Epidermal melanocyte (primary cell): ENCODE measurements at regions not wholly inside any gene's neighbourhood (a gene's known extent, or its start where the extent isn't known, plus 50 kb on each side); places are given as distances from the start of the nearest gene placed in this dataset.

Experiments used
- DNase-seq: peaks from one replicate; pipeline ENCODE4 v3.0.0; 2011; ENCODE audit warnings: low spot score; ENCODE audit not compliant: insufficient read length

GRCh38 chr15:29428925-29429573 lies 159.4 kb upstream of the NSMCE3 start:
- no peak for DNase-seq

GRCh38 chr15:29425864-29426263 lies 156.2 kb upstream of the NSMCE3 start:
- no peak for DNase-seq

GRCh38 chr15:29424118-29424517 lies 154.5 kb upstream of the NSMCE3 start:
- DNase-seq: no peak

- no peak for DNase-seq
Measured at GRCh38 chr15:29422606-29423005, 153.0 kb upstream of the NSMCE3 start.

DNA sequence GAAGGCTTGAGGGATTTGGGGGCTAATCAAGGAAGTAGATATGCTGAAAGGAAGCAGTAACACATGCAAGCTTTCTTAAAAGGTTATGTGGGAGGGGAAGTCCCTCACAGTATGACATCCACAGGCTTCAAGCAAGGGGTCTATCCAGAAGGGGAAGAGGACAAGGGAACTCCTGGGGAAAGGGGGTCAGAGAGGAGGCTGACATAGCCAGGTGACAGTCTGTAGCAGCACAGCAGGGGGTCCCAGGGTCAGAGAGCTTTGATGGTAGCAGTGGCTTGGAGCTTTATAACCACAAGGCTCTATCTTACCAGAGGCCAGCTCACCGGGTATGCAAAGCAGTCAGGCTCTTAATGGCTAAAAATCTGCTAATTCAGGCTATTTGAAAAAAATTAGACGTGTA lies 150.6 kb upstream of the NSMCE3 start:
- DNase-seq: no peak

- no peak for DNase-seq
Measured at GRCh38 chr15:29418931-29419330, 149.3 kb upstream of the NSMCE3 start.

- no peak for DNase-seq
Measured at GRCh38 chr15:29418178-29418577, 148.6 kb upstream of the NSMCE3 start.

GRCh38 chr15:29411299-29411698 lies 141.7 kb upstream of the NSMCE3 start:
- DNase-seq: no peak

DNA sequence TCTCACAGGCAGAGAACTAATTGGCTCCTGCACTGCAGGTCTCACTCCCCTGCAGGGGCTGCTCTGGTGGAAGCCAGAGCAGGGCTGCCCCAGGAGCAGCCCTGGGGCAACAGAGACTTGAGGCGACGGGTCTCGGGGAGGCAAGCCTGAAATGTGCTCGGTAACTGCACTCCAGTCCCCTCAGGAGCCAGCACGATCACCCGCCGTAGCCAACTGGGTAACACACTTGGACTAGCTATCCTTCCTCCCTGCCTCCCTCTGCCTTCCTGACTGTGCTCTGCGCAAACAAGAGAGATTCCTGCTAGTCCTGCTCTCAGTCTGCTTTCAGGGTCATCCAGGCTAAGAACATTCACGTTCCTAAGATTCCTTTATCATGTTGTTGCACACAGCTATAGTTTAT lies 140.7 kb upstream of the NSMCE3 start:
- no peak for DNase-seq

GRCh38 chr15:29409890-29410289 lies 140.3 kb upstream of the NSMCE3 start:
- DNase-seq: no peak

GRCh38 chr15:29405564-29405963 lies 135.9 kb upstream of the NSMCE3 start:
- DNase-seq: no peak

- no peak for DNase-seq
Measured at GRCh38 chr15:29403772-29404171, 134.2 kb upstream of the NSMCE3 start.

DNA sequence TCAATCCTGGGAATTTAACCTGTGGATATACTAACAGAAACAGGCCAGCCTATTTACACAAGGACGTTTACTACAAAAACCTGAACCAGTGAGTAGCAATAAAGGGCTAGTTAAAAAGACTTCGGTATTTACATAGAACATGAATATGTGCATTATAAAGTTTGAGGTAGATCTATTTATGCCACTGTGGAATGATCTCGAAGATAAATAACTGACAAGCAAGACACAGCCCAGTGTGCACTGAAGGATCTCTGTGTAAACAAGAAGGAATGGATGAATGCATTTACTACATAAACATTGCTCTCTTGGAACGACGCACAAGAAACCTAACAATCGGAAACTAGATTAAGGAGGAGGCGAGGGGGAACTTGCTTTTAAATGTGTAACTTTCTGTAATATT lies 132.0 kb upstream of the NSMCE3 start:
- DNase-seq: no peak

GRCh38 chr15:29400701-29401100 lies 131.1 kb upstream of the NSMCE3 start:
- DNase-seq: no peak

DNA sequence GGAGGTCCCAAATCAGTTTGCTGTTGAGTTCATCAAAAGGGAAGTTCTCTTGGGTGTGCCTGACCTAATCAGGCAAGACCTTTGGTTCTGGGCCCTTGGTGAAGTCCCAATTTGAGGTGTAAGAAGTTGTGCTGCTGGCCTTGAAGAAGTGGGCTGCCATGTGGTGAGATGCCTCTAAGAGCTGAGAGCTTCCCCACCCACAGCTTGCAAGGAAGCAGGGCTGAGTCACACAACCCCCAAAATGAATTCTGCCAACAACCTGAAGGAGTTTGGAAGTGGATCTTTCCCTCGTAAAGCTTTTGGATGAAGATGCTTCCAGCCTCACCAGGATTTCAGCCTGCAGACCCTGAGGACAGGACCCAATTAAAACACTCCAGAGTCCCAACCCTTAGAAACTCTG lies 129.3 kb upstream of the NSMCE3 start:
- DNase-seq: no peak

GRCh38 chr15:29396176-29396811 lies 126.7 kb upstream of the NSMCE3 start:
- no peak for DNase-seq

GRCh38 chr15:29393443-29393842 lies 123.8 kb upstream of the NSMCE3 start:
- no peak for DNase-seq

- DNase-seq: no peak
Measured at GRCh38 chr15:29392358-29392757, 122.7 kb upstream of the NSMCE3 start.

- DNase-seq: no peak
Measured at GRCh38 chr15:29390051-29390450, 120.4 kb upstream of the NSMCE3 start.

- DNase-seq: no peak
Measured at GRCh38 chr15:29386523-29386922, 116.9 kb upstream of the NSMCE3 start.

DNA sequence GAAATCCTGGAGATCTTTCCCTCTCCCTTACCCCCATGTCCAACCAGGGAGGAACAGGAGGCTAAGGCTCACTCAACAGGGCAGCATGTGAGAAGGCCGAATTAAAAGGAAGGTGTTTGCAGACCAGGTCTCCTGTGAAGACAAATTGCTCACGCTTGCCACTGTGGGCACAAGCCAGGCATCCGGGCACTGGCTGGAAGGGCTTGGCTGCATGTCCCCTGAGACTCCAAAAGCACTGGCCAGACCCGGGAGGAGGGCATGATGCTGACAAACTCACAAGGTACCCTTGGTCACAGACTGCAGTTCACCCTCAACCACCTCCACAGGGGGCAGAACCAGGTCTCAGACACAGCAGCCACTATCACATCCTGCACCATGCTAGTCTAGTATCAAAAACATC lies 113.7 kb upstream of the NSMCE3 start:
- DNase-seq: no peak

- no peak for DNase-seq
Measured at GRCh38 chr15:29382862-29383261, 113.2 kb upstream of the NSMCE3 start.

- DNase-seq: no peak
Measured at GRCh38 chr15:29380466-29380865, 110.8 kb upstream of the NSMCE3 start.
